GM12892 (cell line): ENCODE measurements at regions not wholly inside any gene's neighbourhood (a gene's known extent, or its start where the extent isn't known, plus 50 kb on each side); places are given as distances from the start of the nearest gene placed in this dataset.

Experiments used
- DNase-seq: peaks from one replicate; pipeline ENCODE4 v3.0.0; 2011; ENCODE audit not compliant: insufficient read length
- FAIRE-seq: peaks from 2 replicates; lab custom pipeline; 2011; peaks lifted over from hg19 to GRCh38; lab: Jason Lieb, UNC
- POLR2A ChIP-seq: IDR thresholded peaks from 2 replicates; pipeline ENCODE4 v1.6.1; 2011; ENCODE audit warnings: low read depth, low read length, control low read depth
- POLR2AphosphoS5 ChIP-seq: IDR thresholded peaks from 2 replicates; pipeline ENCODE4 v1.6.1; 2011; ENCODE audit warnings: low read depth, low read length, control low read depth
- TAF1 ChIP-seq: IDR thresholded peaks from 2 replicates; pipeline ENCODE4 v1.6.1; 2011; ENCODE audit warnings: low read depth, mild to moderate bottlenecking, control low read depth, low read length, borderline replicate concordance

DNA sequence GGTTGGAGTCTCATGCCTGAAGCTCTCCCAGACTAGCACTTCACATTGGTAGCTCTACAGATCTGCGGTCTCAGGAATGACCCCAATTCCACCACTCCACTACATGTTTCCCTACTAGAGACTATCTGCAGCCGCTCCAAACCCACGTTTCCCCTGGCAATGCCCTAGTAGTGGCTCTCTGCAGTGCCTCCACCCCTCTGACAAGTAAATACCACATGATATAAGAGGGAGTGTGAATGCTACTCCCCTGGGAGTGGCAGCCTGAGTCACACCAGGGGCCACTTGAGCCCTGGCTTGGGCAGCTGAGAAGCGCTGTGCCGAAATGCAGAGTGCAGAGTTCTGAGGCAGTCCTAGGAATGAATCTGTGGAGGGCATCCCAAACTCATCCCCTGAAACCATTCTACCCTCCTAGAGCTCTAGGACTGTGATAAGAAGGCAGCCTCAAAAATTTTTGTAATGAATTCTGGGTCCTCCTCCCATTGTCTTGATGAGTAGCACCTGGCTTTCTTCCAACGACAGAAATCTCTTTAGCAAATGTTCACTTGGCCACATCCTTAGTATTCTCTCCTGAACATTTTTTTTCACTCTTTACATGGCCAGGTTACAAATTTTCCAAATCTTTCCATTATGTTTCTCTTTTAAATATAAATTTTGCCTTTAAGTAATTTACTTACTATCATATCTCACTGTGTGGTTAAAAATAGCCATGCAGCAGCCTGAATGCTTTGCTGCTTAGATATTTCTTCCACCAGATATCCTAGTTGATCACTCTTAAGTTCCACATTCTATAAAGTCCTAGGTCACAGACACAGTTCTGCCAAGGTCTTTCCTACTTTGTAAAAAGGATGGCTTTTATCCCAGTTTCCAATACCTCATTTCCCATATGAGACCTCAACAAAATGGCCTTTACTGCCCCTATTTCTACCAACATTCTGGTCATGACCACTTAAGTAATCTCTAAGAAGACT is 160.2 kb upstream of the CPEB2 start:
- no peak for DNase-seq
- TF ChIP-seq TAF1 (no peak), POLR2AphosphoS5 (no peak), POLR2A (no peak)
- FAIRE-seq: no peak

DNA sequence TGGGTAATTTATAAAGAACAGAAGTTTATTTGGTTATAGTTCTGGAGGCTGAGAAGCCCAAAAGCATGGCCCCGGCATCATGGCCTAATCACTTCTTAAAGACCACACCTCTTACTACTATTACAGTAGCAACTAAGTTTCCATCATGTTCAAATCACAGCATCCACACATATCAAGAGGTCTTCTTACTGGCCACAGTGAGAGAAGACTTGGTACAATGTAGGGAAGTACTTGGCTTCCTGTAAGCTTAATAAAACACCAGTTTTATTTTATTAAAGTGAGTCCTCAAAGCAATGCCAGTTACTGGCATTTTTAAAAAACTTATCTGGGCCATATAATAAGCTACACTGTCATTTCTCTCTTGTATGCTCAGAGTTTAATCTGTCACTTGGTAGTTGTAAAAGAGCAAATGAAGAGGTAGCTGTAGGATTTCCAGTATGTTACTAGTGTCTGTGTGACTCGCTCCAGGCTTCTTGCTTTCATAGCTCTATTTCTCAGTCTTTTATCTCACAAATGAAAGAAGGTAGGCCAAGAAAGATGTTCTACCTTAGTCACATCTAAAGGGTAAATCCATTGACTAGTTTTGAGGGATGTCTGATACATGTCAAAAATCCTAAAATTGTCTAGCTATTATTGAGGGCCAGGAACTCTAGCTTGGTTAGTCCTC is 159.2 kb upstream of the CPEB2 start:
- FAIRE-seq (no peak), DNase-seq (no peak)
- TF ChIP-seq TAF1 (no peak), POLR2A (no peak), POLR2AphosphoS5 (no peak)

DNA sequence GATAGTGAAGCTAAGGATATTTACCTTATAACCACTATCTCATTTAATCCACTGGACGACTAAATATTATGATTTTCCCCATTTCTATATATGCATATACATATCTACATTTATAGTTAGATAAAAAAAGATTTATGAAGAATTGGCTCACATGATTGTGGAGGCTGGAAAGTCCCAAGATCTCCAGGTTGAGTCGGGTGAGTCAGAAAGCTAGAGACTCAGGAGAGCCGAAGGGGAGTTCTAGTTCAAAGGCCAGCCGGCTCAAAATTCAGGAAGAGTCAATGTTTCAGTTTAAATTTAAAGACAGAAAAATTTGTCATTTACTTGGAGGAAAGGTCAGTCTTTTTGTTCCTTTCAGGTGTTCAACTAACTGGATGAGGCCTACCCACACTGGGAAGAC is 158.2 kb upstream of the CPEB2 start:
- TF ChIP-seq TAF1: no peak
- TF ChIP-seq POLR2AphosphoS5: no peak
- no peak for TF ChIP-seq POLR2A
- no peak for FAIRE-seq
- no peak for DNase-seq

DNA sequence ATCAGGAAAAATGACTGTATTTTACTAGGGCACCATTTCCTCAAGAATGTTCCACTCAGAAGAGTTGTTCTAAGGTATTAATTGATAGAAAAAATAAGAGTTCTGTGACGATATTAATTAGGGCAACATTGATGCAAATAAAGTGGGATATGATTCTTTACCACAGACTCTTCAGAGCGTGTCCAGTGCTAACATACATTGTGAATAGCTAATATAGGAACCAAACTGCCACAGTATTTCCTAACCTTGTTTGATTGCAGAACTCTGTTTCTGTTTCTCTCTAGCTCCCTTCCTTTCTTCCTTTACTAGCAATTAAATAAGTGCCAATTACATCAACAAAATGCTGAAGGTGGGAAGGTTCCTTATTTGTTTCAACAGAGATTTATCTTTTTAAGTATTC is 154.1 kb upstream of the CPEB2 start:
- DNase-seq (no peak), FAIRE-seq (no peak)
- TF ChIP-seq POLR2A (no peak), POLR2AphosphoS5 (no peak), TAF1 (no peak)

DNA sequence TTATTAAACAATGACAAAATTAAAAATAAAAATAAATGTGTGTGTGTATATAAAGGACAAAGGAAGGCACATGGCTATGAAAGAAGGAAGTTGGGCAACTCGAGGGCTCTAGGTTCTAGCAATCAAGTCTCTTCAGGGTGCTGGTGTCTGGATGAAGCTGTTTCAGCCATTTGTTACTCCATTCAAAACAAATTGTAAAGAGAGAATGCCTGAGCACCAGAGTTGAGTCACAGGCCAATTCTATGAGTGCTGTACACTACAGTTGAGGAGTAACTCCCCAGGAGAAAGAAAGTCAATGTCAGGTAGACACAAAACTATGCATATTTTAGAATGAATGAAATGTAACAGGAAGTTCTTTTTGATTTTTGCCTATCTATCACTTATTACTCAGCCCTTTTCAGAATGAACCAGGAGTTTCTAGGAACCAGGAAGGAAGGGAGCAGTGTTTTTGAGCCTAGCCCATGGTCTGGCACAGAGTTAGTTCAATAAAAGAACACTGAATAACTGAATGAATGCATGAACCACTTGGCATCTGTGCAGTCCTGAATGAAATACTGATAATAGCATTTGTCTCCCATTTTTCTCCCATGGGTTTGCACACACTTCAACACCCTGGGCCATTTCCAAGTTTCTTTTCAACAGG is 151.7 kb upstream of the CPEB2 start:
- TF ChIP-seq POLR2A: no peak
- TF ChIP-seq POLR2AphosphoS5: no peak
- no peak for TF ChIP-seq TAF1
- no peak for FAIRE-seq
- DNase-seq: no peak

DNA sequence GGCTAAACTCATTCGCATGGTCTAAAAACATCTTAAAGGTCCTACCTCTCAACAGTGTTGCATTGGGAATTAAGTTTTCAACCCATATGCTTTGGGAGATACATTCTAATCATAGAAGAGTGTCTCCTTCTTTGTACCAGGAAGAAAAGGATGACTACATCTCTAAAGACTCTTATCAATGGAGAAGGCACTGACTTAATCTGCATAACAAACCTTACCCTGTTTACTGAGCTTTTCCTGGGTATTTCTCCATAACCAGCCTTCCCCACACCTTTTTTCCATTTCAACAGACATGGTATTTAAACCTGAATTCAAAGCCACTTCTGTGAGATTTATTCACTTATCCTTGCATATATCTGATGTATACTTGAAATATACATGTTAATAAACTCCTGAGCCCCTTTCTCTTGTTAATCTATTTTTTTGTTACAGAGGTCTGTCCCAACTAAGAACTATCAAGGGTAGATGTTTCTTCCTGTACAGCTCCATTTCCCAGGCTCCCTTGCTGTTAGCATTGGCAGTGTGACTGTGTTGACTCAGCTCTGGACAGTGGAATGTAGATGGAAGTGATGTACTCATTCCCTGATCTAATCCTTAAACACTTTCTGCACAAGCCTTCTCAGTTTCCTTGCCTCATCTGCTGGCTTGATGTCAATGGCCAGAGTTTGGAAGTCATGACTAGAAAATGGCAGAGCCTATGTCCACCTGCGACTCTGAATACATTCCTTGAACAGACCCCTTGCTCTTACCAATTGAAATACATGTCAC is 148.9 kb upstream of the CPEB2 start:
- FAIRE-seq: no peak
- DNase-seq: no peak
- no peak for TF ChIP-seq TAF1
- no peak for TF ChIP-seq POLR2A
- TF ChIP-seq POLR2AphosphoS5: no peak

DNA sequence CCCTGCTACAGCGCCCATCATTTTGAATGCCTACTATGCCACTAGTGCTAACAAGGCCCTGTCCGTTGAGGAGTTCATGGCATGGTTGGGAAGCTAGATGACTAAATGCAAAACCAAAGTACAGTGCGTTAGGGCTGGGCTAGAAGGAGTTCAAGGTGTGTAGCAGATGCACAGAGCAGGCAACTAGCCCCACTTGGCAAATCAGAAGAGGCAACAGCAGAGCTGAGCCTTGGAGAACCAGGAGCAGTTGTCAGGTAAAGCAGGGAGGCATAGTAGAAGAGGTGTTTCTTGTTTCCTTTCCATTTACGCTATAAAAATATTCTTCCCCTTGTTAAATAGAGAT is 146.6 kb upstream of the CPEB2 start:
- TF ChIP-seq POLR2A: no peak
- no peak for TF ChIP-seq TAF1
- TF ChIP-seq POLR2AphosphoS5: no peak
- DNase-seq (no peak), FAIRE-seq (no peak)

DNA sequence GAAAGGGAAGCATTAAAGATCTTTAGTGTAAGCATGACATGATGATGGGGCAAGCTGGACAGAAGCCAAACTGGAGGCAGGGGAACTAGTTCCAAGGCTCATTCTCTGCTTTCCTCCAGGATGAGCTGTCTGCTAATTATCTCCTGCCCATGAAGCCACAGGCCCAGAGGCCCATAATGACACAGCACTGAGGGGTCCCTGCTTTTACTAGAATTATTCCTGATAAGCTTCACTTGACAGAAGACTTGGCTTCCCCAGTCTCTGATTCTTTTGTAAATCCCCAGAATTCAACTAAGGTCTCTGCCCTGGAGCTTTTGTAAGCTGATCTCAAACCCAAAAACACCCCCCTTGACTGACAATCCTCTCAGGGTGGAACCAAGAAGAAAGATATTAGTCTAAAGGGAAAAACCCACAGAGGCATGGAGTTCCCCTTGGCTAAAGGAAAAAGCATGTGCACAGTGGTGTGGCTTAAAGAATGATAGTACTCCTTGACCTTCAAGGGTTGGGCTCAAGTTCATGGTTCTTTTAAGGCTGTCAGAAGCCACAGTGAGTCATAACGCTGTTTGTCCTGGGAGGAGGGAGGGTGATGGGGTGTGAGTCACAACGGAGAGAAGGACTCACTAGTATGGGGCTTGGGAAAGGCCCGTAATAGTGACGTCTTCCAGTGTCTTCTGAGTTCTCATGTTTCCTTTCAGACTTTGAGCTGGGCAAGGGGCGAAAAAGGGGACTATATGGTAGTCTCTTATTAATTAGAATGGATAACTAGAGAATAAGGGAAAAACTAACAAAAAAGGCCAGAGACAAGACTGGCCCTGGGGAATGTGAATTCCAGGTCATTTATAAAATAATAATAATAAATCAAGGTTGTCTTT is 146.0 kb upstream of the CPEB2 start:
- no peak for TF ChIP-seq POLR2AphosphoS5
- TF ChIP-seq POLR2A: no peak
- TF ChIP-seq TAF1: no peak
- FAIRE-seq (peak; percentile 97), DNase-seq (no peak)

DNA sequence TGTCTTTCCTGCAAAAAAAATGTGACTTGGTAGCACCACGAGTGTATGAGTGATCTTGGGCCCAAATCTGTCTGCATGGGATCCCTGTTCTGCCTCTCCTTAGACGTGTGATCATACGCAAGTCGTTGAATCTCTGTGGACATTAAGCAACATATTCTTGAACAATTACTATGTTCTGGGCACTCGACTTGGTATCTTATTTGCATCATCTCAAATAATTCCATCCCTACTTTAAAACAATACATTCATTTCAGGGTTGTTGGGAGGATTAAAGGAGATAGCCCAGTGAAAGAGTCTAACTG is 145.4 kb upstream of the CPEB2 start:
- TF ChIP-seq POLR2AphosphoS5 (no peak), POLR2A (no peak), TAF1 (no peak)
- DNase-seq (no peak), FAIRE-seq (no peak)

DNA sequence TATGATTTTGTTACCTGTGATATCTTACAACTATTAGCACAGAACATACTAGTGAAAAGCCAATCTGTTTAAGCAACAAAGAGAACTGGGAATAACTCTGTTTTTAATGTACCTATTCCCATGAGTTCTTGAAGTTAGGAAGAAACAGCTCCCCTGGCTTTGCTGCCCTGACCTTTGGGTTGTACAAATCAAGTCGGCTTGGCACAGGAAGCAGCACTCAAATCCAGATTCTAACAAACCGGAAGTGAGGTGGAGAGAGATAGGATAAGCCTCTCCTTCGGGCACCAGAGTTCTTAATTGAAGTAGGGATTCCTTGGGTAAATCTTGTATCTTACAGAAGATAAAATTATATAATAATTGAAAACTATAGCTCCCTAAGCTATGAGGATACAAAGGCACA is 144.8 kb upstream of the CPEB2 start:
- no peak for TF ChIP-seq POLR2A
- TF ChIP-seq POLR2AphosphoS5: no peak
- no peak for TF ChIP-seq TAF1
- DNase-seq: no peak
- no peak for FAIRE-seq

DNA sequence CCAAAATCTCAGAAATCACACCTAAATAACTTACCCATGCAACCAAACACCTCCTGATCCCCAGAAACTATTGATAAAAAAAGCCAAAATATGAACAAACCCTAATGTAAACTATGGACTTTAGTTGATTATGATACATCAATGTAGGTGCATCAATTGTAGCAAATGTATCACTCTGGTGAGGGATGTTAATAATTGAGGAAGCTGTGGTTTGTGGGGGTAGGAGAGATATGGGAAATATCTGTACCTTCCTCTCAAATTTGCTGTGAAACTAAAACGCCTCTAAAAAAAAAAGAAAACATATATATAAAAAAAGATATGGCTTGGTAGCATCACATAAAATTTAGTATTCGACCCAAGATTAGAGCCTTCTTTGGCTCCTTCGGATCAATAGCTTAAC is 144.3 kb upstream of the CPEB2 start:
- FAIRE-seq: no peak
- TF ChIP-seq POLR2A: no peak
- TF ChIP-seq TAF1: no peak
- TF ChIP-seq POLR2AphosphoS5: no peak
- DNase-seq: no peak

DNA sequence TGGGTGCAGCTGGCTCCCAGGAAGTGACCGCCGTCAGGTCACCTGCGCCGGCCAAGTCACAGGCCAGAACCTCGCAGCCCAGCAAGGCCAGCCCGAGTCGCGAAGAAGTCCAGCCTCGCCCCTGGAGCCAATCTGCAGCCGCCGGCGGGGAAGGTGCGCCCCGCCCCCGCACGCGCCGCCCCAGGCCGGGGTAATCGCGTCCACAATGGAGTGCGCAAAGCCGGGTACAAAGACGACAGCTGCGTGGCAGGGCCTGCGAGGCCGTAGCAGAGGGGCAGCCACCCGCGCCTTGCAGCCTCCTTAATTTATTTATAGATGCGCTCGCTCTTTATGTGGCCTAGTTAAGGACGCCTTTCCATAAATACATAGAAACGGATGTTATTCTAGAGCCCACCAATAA is 139.4 kb upstream of the CPEB2 start:
- FAIRE-seq (no peak), DNase-seq (no peak)
- TF ChIP-seq TAF1: no peak
- no peak for TF ChIP-seq POLR2A
- no peak for TF ChIP-seq POLR2AphosphoS5
